Stimulated activated CD4-positive, alpha-beta T cell treated with anti-CD3 and anti-CD28 coated beads, Interleukin-4, amount 100 ng/mL, for 4 hours (primary cell): ENCODE measurements at regions not wholly inside any gene's neighbourhood (a gene's known extent, or its start where the extent isn't known, plus 50 kb on each side); places are given as distances from the start of the nearest gene placed in this dataset.
"Not testable (repeated sequence)": the region's sequence is repeated elsewhere in the genome, so short reads cannot be mapped to it uniquely, and the experiment has no call there.

Source experiments
- DNase-seq, 2 experiments: peaks; one replicate each; pipeline ENCODE4 v3.0.0-alpha.2; 2020

GRCh38 chr4:13678186-13678924 lies 50.8 kb upstream of the BOD1L1 start:
- DNase-seq, result no peak

- DNase-seq, result no peak
These were observed 54.0 kb upstream of the BOD1L1 start for GRCh38 chr4:13681570-13681969.

GRCh38 chr4:13694256-13694655 lies 66.7 kb upstream of the BOD1L1 start:
- no peak for DNase-seq

GRCh38 chr4:13698296-13698695 lies 70.8 kb upstream of the BOD1L1 start:
- no peak for DNase-seq

GRCh38 chr4:13700021-13700857 lies 72.7 kb upstream of the BOD1L1 start:
- no peak for DNase-seq

- not testable (repeated sequence) for DNase-seq
These were observed 73.3 kb upstream of the BOD1L1 start for GRCh38 chr4:13700858-13701140.

- no peak for DNase-seq
These were observed 74.5 kb upstream of the BOD1L1 start for GRCh38 chr4:13701937-13702446.

- DNase-seq, result no peak
These were observed 75.6 kb upstream of the BOD1L1 start for GRCh38 chr4:13703096-13703495.

- no peak for DNase-seq
These were observed 76.5 kb upstream of the BOD1L1 start for GRCh38 chr4:13704035-13704434.

- DNase-seq, result no peak
These were observed 77.2 kb upstream of the BOD1L1 start for GRCh38 chr4:13704761-13705160.

GRCh38 chr4:13705521-13706041 lies 78.1 kb upstream of the BOD1L1 start:
- DNase-seq, result no peak

- DNase-seq, result no peak
These were observed 78.6 kb upstream of the BOD1L1 start for GRCh38 chr4:13706120-13706519.

GRCh38 chr4:13706716-13707115 lies 79.2 kb upstream of the BOD1L1 start:
- DNase-seq, result no peak

GRCh38 chr4:13710246-13710885 lies 82.8 kb upstream of the BOD1L1 start:
- no peak for DNase-seq

- no peak for DNase-seq
These were observed 83.8 kb upstream of the BOD1L1 start for GRCh38 chr4:13711233-13711785.

- no peak for DNase-seq
These were observed 94.4 kb upstream of the BOD1L1 start for GRCh38 chr4:13721894-13722293.

- DNase-seq, result no peak
These were observed 95.1 kb upstream of the BOD1L1 start for GRCh38 chr4:13722649-13723048.

GRCh38 chr4:13728761-13729160 lies 101.2 kb upstream of the BOD1L1 start:
- no peak for DNase-seq

- DNase-seq, result no peak
These were observed 103.5 kb upstream of the BOD1L1 start for GRCh38 chr4:13731019-13731418.

GRCh38 chr4:13733817-13734216 lies 106.3 kb upstream of the BOD1L1 start:
- no peak for DNase-seq

GRCh38 chr4:13750594-13750993 lies 123.1 kb upstream of the BOD1L1 start:
- DNase-seq, result no peak

- DNase-seq, result not testable (repeated sequence)
These were observed 134.1 kb upstream of the BOD1L1 start for GRCh38 chr4:13761581-13761980.

- DNase-seq, result no peak
These were observed 134.6 kb upstream of the BOD1L1 start for GRCh38 chr4:13762130-13762529.
